Activated T-helper 17 cell treated with anti-CD3 and anti-CD28 coated beads, Interleukin-2, amount 50 U/mL, for 72 hours (primary cell): ENCODE measurements at regions not wholly inside any gene's neighbourhood (a gene's known extent, or its start where the extent isn't known, plus 50 kb on each side); places are given as distances from the start of the nearest gene placed in this dataset.

Experiments used
- ATAC-seq: fragments of 150-1000 bp; cut with Tn5 transposase; replicated peaks from 2 replicates; pipeline ENCODE4 v1.10.0; 2021; ENCODE audit warnings: mild to moderate bottlenecking, moderate library complexity
- H3K27ac Mint-ChIP-seq: one replicate; pipeline ENCODE4 v1.8.0; 2022; ENCODE audit warnings: mixed read lengths
- H3K27me3 Mint-ChIP-seq: one replicate; pipeline ENCODE4 v1.8.0; 2022; ENCODE audit warnings: mixed read lengths
- H3K36me3 Mint-ChIP-seq: one replicate; pipeline ENCODE4 v1.8.0; 2022; ENCODE audit warnings: low read depth, mild to moderate bottlenecking, mixed read lengths
- H3K4me1 Mint-ChIP-seq: one replicate; pipeline ENCODE4 v1.8.0; 2022; ENCODE audit warnings: mixed read lengths
- H3K4me3 Mint-ChIP-seq: one replicate; pipeline ENCODE4 v1.8.0; 2022; ENCODE audit warnings: mild to moderate bottlenecking, mixed read lengths
- H3K9me3 Mint-ChIP-seq: one replicate; pipeline ENCODE4 v1.8.0; 2022; ENCODE audit warnings: mixed read lengths

DNA sequence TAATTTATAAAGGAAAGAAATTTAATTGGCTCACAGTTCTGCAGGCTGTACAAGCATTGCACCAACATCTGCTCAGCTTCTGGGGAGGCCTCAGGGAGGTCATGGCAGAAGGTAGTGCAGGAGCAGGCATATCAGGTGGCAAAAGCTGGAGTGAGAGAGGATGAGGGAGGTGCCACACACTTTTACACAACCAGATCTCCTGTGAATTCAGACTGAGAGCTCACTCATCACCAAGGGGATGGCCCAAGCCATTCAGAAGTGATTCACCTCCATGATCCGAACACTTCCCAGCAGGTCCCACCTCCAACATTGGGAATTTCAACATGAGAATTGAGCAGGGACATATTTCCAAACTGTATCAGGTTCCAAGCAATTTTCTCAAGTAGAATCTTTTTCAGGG is 84.7 kb upstream of the BRINP1 start:
- H3K9me3 Mint-ChIP-seq = peaks cover 12% of the 10 kb centered on the region
- no peak for ATAC-seq
- no peak overlapping the region for H3K27ac Mint-ChIP-seq
- no peak overlapping the region for H3K4me3 Mint-ChIP-seq
- H3K36me3 Mint-ChIP-seq = no peaks in the 10 kb centered on the region
- H3K27me3 Mint-ChIP-seq = peaks cover 4% of the 10 kb centered on the region
- no peaks in the 10 kb centered on the region for H3K4me1 Mint-ChIP-seq

DNA sequence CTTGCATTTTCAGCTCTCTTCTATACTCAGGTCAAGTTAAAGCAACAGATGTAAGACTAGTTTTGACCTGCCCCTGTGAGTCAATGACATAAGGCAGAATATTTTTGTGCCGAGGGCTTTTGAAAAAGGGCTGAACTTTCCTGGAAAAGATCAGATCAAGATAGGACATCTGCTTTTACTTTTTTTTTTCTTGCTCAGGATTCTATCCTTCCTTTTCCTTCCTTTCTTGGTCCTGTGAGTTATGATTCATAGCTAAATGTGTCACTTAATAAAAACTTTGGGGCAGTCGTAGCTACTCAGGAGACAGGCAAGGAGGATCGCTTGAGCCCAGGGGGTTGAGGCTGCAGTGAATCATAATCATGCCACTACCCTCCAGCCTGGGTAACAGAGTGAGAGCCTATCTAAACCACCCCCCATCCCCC is 84.3 kb upstream of the BRINP1 start:
- no peak overlapping the region for H3K27ac Mint-ChIP-seq
- no peaks in the 10 kb centered on the region for H3K36me3 Mint-ChIP-seq
- H3K27me3 Mint-ChIP-seq = peaks cover 4% of the 10 kb centered on the region
- peaks cover 12% of the 10 kb centered on the region for H3K9me3 Mint-ChIP-seq
- H3K4me1 Mint-ChIP-seq = no peaks in the 10 kb centered on the region
- ATAC-seq = no peak
- no peak overlapping the region for H3K4me3 Mint-ChIP-seq

DNA sequence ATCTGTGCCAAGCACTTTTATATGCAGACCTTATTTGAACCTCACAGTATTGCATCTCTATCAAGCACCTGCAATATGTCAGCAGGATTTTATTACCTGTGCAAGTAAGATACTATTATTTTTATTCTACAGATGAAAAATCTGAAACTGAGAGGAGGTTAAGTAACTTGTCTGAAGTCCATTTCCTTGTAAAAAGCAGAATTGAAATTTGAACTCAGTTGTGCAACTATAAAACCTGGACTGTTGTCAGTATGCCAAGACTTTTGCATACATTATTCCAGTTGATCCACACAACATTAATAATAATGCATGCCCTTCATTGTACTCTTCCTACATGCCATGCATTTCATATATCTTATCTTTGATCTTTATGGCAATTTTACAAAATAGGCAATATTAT is 82.2 kb upstream of the BRINP1 start:
- ATAC-seq = no peak
- peaks cover 12% of the 10 kb centered on the region for H3K9me3 Mint-ChIP-seq
- H3K4me1 Mint-ChIP-seq = no peaks in the 10 kb centered on the region
- H3K36me3 Mint-ChIP-seq = no peaks in the 10 kb centered on the region
- no peak overlapping the region for H3K27ac Mint-ChIP-seq
- peaks cover 4% of the 10 kb centered on the region for H3K27me3 Mint-ChIP-seq
- no peak overlapping the region for H3K4me3 Mint-ChIP-seq

DNA sequence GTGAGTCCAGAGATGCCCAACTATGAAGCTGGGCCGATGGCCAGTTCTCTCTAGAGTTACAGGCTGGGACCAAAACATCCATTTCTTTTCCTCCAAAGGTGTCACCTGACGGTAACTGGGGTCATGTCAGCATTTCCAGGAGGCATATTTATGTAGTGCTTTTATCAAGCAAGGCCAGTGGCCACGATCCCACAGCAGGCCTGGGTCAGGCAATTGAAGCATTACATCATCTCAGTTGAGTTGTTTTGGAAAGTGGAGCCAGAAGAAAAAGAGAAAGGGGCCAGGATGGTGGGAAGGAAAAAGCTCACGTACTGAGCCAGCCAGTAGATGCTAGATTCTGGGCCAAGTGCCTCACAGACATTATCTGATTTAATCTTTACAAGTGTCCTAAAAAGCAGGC is 73.9 kb upstream of the BRINP1 start:
- ATAC-seq = no peak
- Mint-ChIP-seq H3K27me3 (no peaks in the 10 kb centered on the region), H3K27ac (no peak overlapping the region), H3K4me1 (no peaks in the 10 kb centered on the region), H3K9me3 (peaks cover 3% of the 10 kb centered on the region), H3K36me3 (no peaks in the 10 kb centered on the region), H3K4me3 (no peak overlapping the region)

DNA sequence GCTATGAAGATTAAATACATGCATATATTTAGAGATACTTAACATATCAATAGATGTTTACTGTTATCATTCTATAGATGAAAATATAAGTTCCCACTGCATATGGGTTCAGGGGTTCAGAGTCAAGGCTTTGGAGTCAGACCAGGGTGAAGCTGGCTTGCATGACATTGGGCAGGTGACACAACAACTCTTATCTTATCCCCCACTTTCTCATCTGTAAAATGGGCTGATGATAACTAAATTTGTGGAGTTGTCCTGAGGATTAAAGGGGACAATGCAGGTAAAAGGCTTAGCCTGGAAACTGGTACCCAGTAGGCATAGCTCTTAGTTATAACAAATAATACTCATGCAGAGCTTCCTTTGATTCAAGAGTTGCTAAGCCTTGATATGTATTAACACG is 72.6 kb upstream of the BRINP1 start:
- H3K27ac Mint-ChIP-seq = no peak overlapping the region
- H3K4me1 Mint-ChIP-seq = no peaks in the 10 kb centered on the region
- H3K27me3 Mint-ChIP-seq = no peaks in the 10 kb centered on the region
- peaks cover 3% of the 10 kb centered on the region for H3K9me3 Mint-ChIP-seq
- no peaks in the 10 kb centered on the region for H3K36me3 Mint-ChIP-seq
- no peak overlapping the region for H3K4me3 Mint-ChIP-seq
- ATAC-seq = no peak

DNA sequence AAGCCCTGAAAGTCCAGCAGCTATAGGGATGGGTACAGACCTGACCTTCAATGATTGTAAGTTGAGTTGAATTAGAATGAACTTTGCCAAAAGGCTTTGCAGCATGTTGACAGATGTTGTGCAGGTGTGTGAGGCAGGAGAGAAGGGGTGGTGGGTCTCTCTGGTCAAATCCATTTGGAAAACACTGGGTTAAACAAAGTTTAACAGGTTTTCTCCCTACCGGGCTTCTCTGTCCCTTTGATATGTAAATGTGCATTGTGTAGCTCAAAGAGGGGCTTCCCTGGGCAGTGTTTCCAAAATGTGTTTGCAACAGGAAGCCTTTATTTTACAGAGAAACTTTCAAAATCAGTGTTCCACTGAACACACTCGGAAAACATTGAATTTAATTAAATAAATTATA is 72.1 kb upstream of the BRINP1 start:
- H3K4me3 Mint-ChIP-seq = no peak overlapping the region
- no peak overlapping the region for H3K27ac Mint-ChIP-seq
- H3K36me3 Mint-ChIP-seq = no peaks in the 10 kb centered on the region
- H3K4me1 Mint-ChIP-seq = no peaks in the 10 kb centered on the region
- peaks cover 3% of the 10 kb centered on the region for H3K9me3 Mint-ChIP-seq
- H3K27me3 Mint-ChIP-seq = no peaks in the 10 kb centered on the region
- no peak for ATAC-seq

DNA sequence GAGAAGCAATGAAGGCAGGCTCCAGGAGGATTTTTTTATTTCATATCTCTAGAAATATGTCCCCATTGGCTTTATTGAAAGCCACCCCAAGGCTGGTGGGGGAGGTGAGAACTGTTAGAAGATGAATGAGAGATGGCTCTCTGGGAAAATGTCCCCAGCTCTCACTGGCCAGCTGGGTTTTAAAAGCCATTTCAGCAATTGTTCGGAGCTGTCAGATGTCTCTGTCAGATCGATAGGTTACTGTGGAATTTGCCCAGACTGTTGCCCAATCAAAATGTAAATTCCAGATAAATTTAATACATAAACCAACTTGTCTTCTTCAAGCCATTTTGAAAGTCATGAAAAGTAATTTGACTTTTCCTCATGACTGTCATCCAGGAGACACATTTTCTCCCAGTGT is 67.0 kb upstream of the BRINP1 start:
- no peaks in the 10 kb centered on the region for H3K36me3 Mint-ChIP-seq
- H3K9me3 Mint-ChIP-seq = peaks cover 3% of the 10 kb centered on the region
- H3K4me3 Mint-ChIP-seq = no peak overlapping the region
- H3K4me1 Mint-ChIP-seq = no peaks in the 10 kb centered on the region
- ATAC-seq = no peak
- no peaks in the 10 kb centered on the region for H3K27me3 Mint-ChIP-seq
- no peak overlapping the region for H3K27ac Mint-ChIP-seq

DNA sequence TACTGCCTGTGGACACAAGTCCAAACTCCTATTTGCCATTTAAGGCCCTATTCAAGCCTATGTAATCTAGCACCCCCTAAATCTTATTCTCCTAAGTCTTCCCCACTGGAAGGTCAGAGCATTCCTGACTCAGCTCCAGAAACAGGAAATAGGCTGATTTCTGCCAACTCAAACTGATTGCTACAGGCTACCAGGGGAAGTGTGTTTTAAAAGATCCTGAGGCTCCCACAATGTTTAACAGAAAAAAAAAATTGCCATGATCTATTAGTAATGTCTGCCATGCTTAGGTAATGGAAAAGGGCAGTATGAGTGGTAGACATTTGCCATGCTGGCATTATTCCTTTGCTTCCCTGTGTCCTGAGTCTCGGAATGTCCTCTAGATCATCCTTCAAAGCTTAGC is 65.8 kb upstream of the BRINP1 start:
- no peak overlapping the region for H3K27ac Mint-ChIP-seq
- no peaks in the 10 kb centered on the region for H3K4me1 Mint-ChIP-seq
- no peaks in the 10 kb centered on the region for H3K27me3 Mint-ChIP-seq
- peaks cover 3% of the 10 kb centered on the region for H3K9me3 Mint-ChIP-seq
- H3K4me3 Mint-ChIP-seq = no peak overlapping the region
- H3K36me3 Mint-ChIP-seq = no peaks in the 10 kb centered on the region
- ATAC-seq = no peak

DNA sequence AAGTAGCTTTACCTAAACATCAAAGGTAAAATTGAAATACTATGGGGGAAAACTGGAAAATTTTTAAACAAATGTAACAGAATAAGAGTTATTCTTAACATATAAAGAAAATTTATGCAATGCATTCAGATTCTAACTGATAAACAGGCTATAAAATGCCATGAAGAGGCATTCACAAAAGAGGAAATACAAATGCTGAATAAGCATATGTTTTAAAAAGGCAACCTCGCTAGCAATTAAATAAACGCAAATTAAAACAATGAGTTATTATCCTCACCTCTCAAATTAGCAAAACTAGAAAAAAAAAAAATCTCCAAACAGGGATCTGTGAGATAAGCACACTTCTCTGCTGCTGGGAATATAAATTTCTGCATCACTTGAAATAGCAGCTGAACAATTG is 63.2 kb upstream of the BRINP1 start:
- H3K9me3 Mint-ChIP-seq = no peaks in the 10 kb centered on the region
- ATAC-seq = no peak
- H3K36me3 Mint-ChIP-seq = no peaks in the 10 kb centered on the region
- H3K4me3 Mint-ChIP-seq = no peak overlapping the region
- H3K27ac Mint-ChIP-seq = no peak overlapping the region
- H3K27me3 Mint-ChIP-seq = no peaks in the 10 kb centered on the region
- no peaks in the 10 kb centered on the region for H3K4me1 Mint-ChIP-seq

DNA sequence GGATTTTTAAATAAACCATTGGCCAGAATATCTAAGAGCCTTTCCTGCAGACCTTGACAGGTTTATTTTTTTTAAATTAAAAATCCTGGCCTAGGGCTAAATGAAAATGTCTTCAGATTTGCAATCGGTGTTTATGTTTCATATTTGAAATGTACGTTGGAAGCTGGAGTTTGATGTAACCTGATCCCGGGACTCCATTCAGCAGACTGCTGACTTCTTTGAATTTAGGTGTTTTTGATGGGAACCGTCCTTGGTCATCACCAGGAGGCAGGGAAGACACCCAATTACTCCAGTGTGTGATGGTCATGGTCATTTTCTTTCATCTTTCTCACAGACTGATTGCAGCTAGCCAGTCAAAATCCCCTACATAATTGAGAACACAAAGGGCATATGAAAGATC is 60.1 kb upstream of the BRINP1 start:
- H3K4me3 Mint-ChIP-seq = no peak overlapping the region
- H3K27ac Mint-ChIP-seq = no peak overlapping the region
- no peaks in the 10 kb centered on the region for H3K36me3 Mint-ChIP-seq
- no peaks in the 10 kb centered on the region for H3K4me1 Mint-ChIP-seq
- no peak for ATAC-seq
- no peaks in the 10 kb centered on the region for H3K9me3 Mint-ChIP-seq
- no peaks in the 10 kb centered on the region for H3K27me3 Mint-ChIP-seq

DNA sequence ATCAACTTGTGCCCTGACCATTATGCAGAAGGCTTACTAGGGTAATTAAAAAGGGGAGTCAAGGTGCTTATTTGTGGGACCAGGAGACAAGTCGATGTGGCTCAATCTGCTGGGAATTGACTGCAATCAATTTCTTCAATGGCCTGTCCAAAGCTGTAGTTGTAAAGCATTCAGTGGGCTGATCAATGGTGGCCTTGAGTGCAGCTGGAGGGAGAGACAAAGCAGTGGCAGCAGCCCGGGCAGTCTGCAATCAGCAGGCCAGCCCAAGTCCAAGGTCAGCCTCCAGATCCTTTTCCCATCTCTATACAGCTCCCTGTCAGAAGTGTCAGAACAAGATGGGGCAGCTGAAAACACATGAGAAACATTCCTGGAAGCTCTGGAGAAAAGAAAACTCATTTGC is 51.0 kb upstream of the BRINP1 start:
- Mint-ChIP-seq H3K27ac (no peak overlapping the region), H3K36me3 (no peaks in the 10 kb centered on the region), H3K9me3 (peaks cover 4% of the 10 kb centered on the region), H3K27me3 (peaks cover 3% of the 10 kb centered on the region), H3K4me3 (no peak overlapping the region), H3K4me1 (no peaks in the 10 kb centered on the region)
- no peak for ATAC-seq
